Stomach (tissue), 8 donors: ENCODE measurements at regions not wholly inside any gene's neighbourhood (a gene's known extent, or its start where the extent isn't known, plus 50 kb on each side); places are given as distances from the start of the nearest gene placed in this dataset.
A peak's percentile ranks its signal among the peaks of the same experiment; 100 is the strongest.

Experiments used
- DNase-seq, 2 donors: peaks; one replicate each; pipeline versions ENCODE4 v3.0.0 to v3.0.0-alpha.2; 2013 to 2019
- H3K27ac ChIP-seq, 5 donors: fragments of 200-600 bp in 4 of 5; sonication (generic) in 4 of 5; one replicate each; pipeline ENCODE4 v1.5.1; 2013 to 2019; ENCODE audit warnings: mild to moderate bottlenecking in 1 of 5, moderate library complexity in 1 of 5
- H3K27me3 ChIP-seq, 3 donors: fragments of 200-600 bp; sonication (generic); one replicate each; pipeline ENCODE4 v1.5.1; 2017 to 2019; ENCODE audit warnings: mixed run types in 1 of 3
- H3K36me3 ChIP-seq, 4 donors: fragments of 200-600 bp; sonication (generic); 1 replicate in 3 of 4; 2 replicates in 1 of 4; pipeline ENCODE4 v1.5.1; 2016 to 2019
- H3K4me1 ChIP-seq, 4 donors: fragments of 200-600 bp; sonication (generic); one replicate each; pipeline ENCODE4 v1.5.1; 2016 to 2019
- H3K4me3 ChIP-seq, 4 donors: fragments of 200-600 bp; sonication (generic) in 3 of 4; one replicate each; pipeline ENCODE4 v1.5.1; 2016 to 2019; ENCODE audit warnings: mild to moderate bottlenecking in 1 of 4
- H3K9me3 ChIP-seq, 4 donors: fragments of 200-600 bp; sonication (generic); one replicate each; pipeline ENCODE4 v1.5.1; 2016 to 2019
- CTCF ChIP-seq, 7 experiments: fragments of 450-650 bp in 4 of 7; fragments of 200-600 bp in 3 of 7; sonication (generic) in 3 of 7; IDR thresholded peaks; one replicate each; pipeline ENCODE4 v1.5.1; 2016 to 2019; ENCODE audit warnings: antibody characterized with exemption in 7 of 7, control low read depth in 2 of 7, mild to moderate bottlenecking in 1 of 7
- EP300 ChIP-seq: sonication (generic); formaldehyde crosslinking; IDR thresholded peaks from one replicate; pipeline ENCODE4 v1.6.1; 2017; ENCODE audit warnings: antibody characterized with exemption
- POLR2A ChIP-seq, 4 donors: fragments of 450-650 bp; IDR thresholded peaks; one replicate each; pipeline ENCODE4 v1.6.1; 2016; ENCODE audit warnings: antibody characterized with exemption in 4 of 4, control low read depth in 2 of 4, mild to moderate bottlenecking in 1 of 4, moderate library complexity in 1 of 4
- POLR2AphosphoS5 ChIP-seq, 3 donors: sonication (generic); formaldehyde crosslinking; IDR thresholded peaks; one replicate each; pipeline ENCODE4 v1.6.1; 2016; ENCODE audit warnings: antibody characterized with exemption in 3 of 3
- WGBS, 5 donors: extraction: QIAGEN DNeasy Blood & Tissue Kit in 3 of 5; methylation state at CpG; one replicate each; pipeline versions ENCODE4 v1.1.5 to v1.1.7; 2013 to 2018; 5-methylcytosine and 5-hydroxymethylcytosine counted together
- intact Hi-C: fragments of 100-400 bp; cut with DNase I; formaldehyde crosslinking; loops from one replicate; pipeline ENCODE4 v1.15.1; 2023; ENCODE audit warnings: low total_unique reads
- donor health status: healthy with polysubstance abuse.
- donor health status: Bipolar disorder and iron deficiency.
- donor health status: healthy.

DNA sequence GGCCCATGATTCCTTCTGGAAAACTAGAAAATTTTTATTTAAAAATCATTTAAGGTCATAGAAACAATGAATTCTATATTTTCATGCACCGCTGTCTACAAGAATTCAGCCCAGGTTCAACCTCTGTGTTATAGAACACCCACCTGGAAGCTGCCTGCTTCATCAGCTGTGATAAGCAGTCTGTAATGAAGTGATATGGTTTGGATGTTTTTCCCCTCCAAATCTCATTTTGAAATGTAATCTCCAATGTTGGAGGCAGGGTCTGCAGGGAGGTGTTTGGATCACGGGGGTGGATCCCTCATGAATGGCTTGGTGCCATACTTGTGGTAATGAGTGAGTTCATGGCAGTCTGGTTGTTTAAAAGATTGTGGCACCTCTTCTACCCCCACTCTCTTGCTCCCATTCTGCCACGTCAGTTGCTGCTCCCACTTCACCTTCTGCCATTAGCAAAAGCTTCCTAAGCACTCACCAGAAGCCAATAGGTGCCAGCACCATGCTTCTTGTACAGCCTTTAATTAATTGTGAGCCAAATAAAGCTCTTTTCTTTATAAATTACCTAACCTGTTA, 55.6 kb downstream of the MRPL32 start:
- no peaks in the 10 kb centered on the region for H3K27me3 ChIP-seq
- WGBS, 5 donors: 66 to 80% (median 75%) methylated on average over 3 of the region's 3 CpGs
- DNase-seq: no peak
- H3K9me3 ChIP-seq: peaks cover 0 to 15% (median 6%) of the 10 kb centered on the region in 4 donors
- no peak overlapping the region for H3K27ac ChIP-seq
- intact Hi-C loops: no loop called here
- H3K36me3 ChIP-seq: no peaks in the 10 kb centered on the region
- H3K4me1 ChIP-seq: no peaks in the 10 kb centered on the region
- H3K4me3 ChIP-seq: no peak overlapping the region
- TF ChIP-seq POLR2AphosphoS5 (IDR thresholded peaks at IDR 0.05) (no peak), POLR2A (IDR thresholded peaks at IDR 0.05) (no peak), CTCF (IDR thresholded peaks at IDR 0.05) (no peak), EP300 (no peak)

- H3K4me1 ChIP-seq: no peaks in the 10 kb centered on the region
- no peaks in the 10 kb centered on the region for H3K9me3 ChIP-seq
- DNase-seq: no peak
- intact Hi-C loops: no loop called here
- WGBS, 5 donors: 58 to 70% (median 66%) methylated on average over 1 of the region's 1 CpG
- TF ChIP-seq POLR2AphosphoS5 (IDR thresholded peaks at IDR 0.05): no peak
- no peak for TF ChIP-seq CTCF (IDR thresholded peaks at IDR 0.05)
- no peak for TF ChIP-seq POLR2A (IDR thresholded peaks at IDR 0.05)
- TF ChIP-seq EP300: no peak
- no peaks in the 10 kb centered on the region for H3K36me3 ChIP-seq
- H3K27me3 ChIP-seq: no peaks in the 10 kb centered on the region
- no peak overlapping the region for H3K27ac ChIP-seq
- H3K4me3 ChIP-seq: no peak overlapping the region
Observed at GRCh38 chr7:42991024-42991423, 58.8 kb downstream of the MRPL32 start.

- H3K27me3 ChIP-seq: no peaks in the 10 kb centered on the region
- TF ChIP-seq POLR2A (IDR thresholded peaks at IDR 0.05) (no peak), CTCF (IDR thresholded peaks at IDR 0.05) (no peak), EP300 (no peak), POLR2AphosphoS5 (IDR thresholded peaks at IDR 0.05) (no peak)
- WGBS, 5 donors: 58 to 73% (median 62%) methylated on average over 12 to 13 of the region's 13 CpGs
- peak in 1 of 2 donors; percentile 5 for DNase-seq
- no peaks in the 10 kb centered on the region for H3K4me1 ChIP-seq
- intact Hi-C loops: no loop called here
- H3K9me3 ChIP-seq: no peaks in the 10 kb centered on the region
- H3K27ac ChIP-seq: no peak overlapping the region
- no peak overlapping the region for H3K4me3 ChIP-seq
- no peaks in the 10 kb centered on the region for H3K36me3 ChIP-seq
Observed at GRCh38 chr7:42991913-42992591, 59.9 kb downstream of the MRPL32 start.

GRCh38 chr7:42993038-42993437, 60.9 kb downstream of the MRPL32 start:
- no peaks in the 10 kb centered on the region for H3K36me3 ChIP-seq
- no peak overlapping the region for H3K4me3 ChIP-seq
- intact Hi-C loops: no loop called here
- peak in 1 of 2 donors; percentile 29 for DNase-seq
- WGBS, 5 donors: 57 to 77% (median 68%) methylated on average over 9 of the region's 9 CpGs
- H3K4me1 ChIP-seq: no peaks in the 10 kb centered on the region
- H3K27ac ChIP-seq: no peak overlapping the region
- TF ChIP-seq CTCF (IDR thresholded peaks at IDR 0.05) (no peak), POLR2A (IDR thresholded peaks at IDR 0.05) (no peak), EP300 (no peak), POLR2AphosphoS5 (IDR thresholded peaks at IDR 0.05) (no peak)
- H3K27me3 ChIP-seq: no peaks in the 10 kb centered on the region
- no peaks in the 10 kb centered on the region for H3K9me3 ChIP-seq
